NCI-H187 (cell line): ENCODE measurements at regions not wholly inside any gene's neighbourhood (a gene's known extent, or its start where the extent isn't known, plus 50 kb on each side); places are given as distances from the start of the nearest gene placed in this dataset.
A peak's percentile ranks its signal among the peaks of the same experiment; 100 is the strongest.

Experiments
- DNase-seq, 2 experiments: peaks; one replicate each; lab custom pipeline; 2025; lab: John Stamatoyannopoulos, UW

- no peak for DNase-seq
Observed at GRCh38 chr2:4844881-4845280, 847.3 kb upstream of the SOX11 start.

- DNase-seq, result no peak
Observed at GRCh38 chr2:4862031-4862430, 830.2 kb upstream of the SOX11 start.

- no peak for DNase-seq
Observed at GRCh38 chr2:4866198-4866597, 826.0 kb upstream of the SOX11 start.

GRCh38 chr2:4868466-4868865 lies 823.7 kb upstream of the SOX11 start:
- no peak for DNase-seq

- no peak for DNase-seq
Observed at GRCh38 chr2:4869154-4869553, 823.0 kb upstream of the SOX11 start.

GRCh38 chr2:4873364-4873763 lies 818.8 kb upstream of the SOX11 start:
- no peak for DNase-seq

- DNase-seq, result no peak
Observed at GRCh38 chr2:4873876-4874593, 818.1 kb upstream of the SOX11 start.

GRCh38 chr2:4882421-4882820 lies 809.8 kb upstream of the SOX11 start:
- no peak for DNase-seq

- no peak for DNase-seq
Observed at GRCh38 chr2:4882941-4883340, 809.2 kb upstream of the SOX11 start.

GRCh38 chr2:4883375-4883774 lies 808.8 kb upstream of the SOX11 start:
- DNase-seq, result no peak

GRCh38 chr2:4884117-4884571 lies 808.0 kb upstream of the SOX11 start:
- no peak for DNase-seq

- DNase-seq, result no peak
Observed at GRCh38 chr2:4891394-4891793, 800.8 kb upstream of the SOX11 start.

GRCh38 chr2:4895371-4895770 lies 796.8 kb upstream of the SOX11 start:
- no peak for DNase-seq

- DNase-seq, result no peak
Observed at GRCh38 chr2:4898706-4899105, 793.5 kb upstream of the SOX11 start.

- no peak for DNase-seq
Observed at GRCh38 chr2:4900242-4900641, 791.9 kb upstream of the SOX11 start.

GRCh38 chr2:4900861-4901770 lies 791.1 kb upstream of the SOX11 start:
- DNase-seq, result no peak

- DNase-seq, result peak; percentile 55 to 94
Observed at GRCh38 chr2:4903656-4904348, 788.4 kb upstream of the SOX11 start.

GRCh38 chr2:4908461-4908860 lies 783.7 kb upstream of the SOX11 start:
- peak; percentile 48 to 56 for DNase-seq

GRCh38 chr2:4909346-4910009 lies 782.7 kb upstream of the SOX11 start:
- DNase-seq, result no peak

- no peak for DNase-seq
Observed at GRCh38 chr2:4914036-4914435, 778.1 kb upstream of the SOX11 start.

GRCh38 chr2:4914551-4914950 lies 777.6 kb upstream of the SOX11 start:
- DNase-seq, result no peak

GRCh38 chr2:4915357-4915756 lies 776.8 kb upstream of the SOX11 start:
- no peak for DNase-seq
